Brain microvascular endothelial cell (primary cell): ENCODE measurements at regions not wholly inside any gene's neighbourhood (a gene's known extent, or its start where the extent isn't known, plus 50 kb on each side); places are given as distances from the start of the nearest gene placed in this dataset.

Experiments used
- DNase-seq: peaks from one replicate; pipeline ENCODE4 v3.0.0-alpha.2; 2020
- H3K27ac ChIP-seq: fragments of 250-450 bp; sonication (Bioruptor Pico); 2 replicates; pipeline ENCODE4 v1.5.1; 2020; ENCODE audit warnings: mild to moderate bottlenecking, moderate library complexity
- H3K27me3 ChIP-seq: fragments of 250-450 bp; sonication (Bioruptor Pico); replicated peaks from 2 replicates; pipeline ENCODE4 v1.5.1; 2020; ENCODE audit warnings: mild to moderate bottlenecking
- H3K36me3 ChIP-seq: fragments of 250-450 bp; sonication (Bioruptor Pico); replicated peaks from 2 replicates; pipeline ENCODE4 v1.5.1; 2020; ENCODE audit warnings: mild to moderate bottlenecking
- H3K4me3 ChIP-seq: 2 replicates; pipeline ENCODE4 v1.5.1; 2011; ENCODE audit warnings: low read depth, mild to moderate bottlenecking, control low read depth, low read length, moderate library complexity
- in situ Hi-C: cut with HindIII; loops from 2 replicates; pipeline ENCODE4 v1.10.0; 2017; ENCODE audit warnings: low sequenced_read_pairs, low pct_ligation_motif_present
- TF ChIP-seq, protein P1 (sequence below): IDR thresholded peaks from 2 replicates; pipeline ENCODE4 v1.5.1; 2011; ENCODE audit warnings: low read depth, mild to moderate bottlenecking, moderate library complexity, low read length, control low read depth, inconsistent platforms; ENCODE audit errors: missing control alignments

DNA sequence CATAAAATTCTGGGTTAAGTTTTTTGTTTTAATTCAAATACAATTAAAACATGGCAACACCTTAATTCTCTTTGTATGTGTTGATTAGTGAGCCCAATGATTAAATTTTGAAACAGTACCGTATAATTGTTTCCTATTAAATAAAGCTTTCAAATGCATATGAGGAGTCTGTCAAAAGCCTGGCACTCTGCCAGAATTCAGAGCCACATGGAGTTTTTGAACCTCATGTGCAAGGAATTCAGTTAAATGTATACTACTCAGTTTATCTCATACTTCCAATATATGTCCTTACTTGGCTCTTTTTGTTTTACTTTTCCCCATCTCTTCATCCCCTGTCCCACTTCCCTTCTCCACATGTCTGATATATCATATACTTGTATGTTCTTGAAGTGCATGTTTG is 165.6 kb upstream of the FAM3C start:
- no peaks in the 10 kb centered on the region for H3K36me3 ChIP-seq
- no peak overlapping the region for H3K4me3 ChIP-seq
- no peaks in the 10 kb centered on the region for H3K27me3 ChIP-seq
- no peak overlapping the region for H3K27ac ChIP-seq
- TF ChIP-seq, protein P1, sequence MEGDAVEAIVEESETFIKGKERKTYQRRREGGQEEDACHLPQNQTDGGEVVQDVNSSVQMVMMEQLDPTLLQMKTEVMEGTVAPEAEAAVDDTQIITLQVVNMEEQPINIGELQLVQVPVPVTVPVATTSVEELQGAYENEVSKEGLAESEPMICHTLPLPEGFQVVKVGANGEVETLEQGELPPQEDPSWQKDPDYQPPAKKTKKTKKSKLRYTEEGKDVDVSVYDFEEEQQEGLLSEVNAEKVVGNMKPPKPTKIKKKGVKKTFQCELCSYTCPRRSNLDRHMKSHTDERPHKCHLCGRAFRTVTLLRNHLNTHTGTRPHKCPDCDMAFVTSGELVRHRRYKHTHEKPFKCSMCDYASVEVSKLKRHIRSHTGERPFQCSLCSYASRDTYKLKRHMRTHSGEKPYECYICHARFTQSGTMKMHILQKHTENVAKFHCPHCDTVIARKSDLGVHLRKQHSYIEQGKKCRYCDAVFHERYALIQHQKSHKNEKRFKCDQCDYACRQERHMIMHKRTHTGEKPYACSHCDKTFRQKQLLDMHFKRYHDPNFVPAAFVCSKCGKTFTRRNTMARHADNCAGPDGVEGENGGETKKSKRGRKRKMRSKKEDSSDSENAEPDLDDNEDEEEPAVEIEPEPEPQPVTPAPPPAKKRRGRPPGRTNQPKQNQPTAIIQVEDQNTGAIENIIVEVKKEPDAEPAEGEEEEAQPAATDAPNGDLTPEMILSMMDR: no peak
- DNase-seq: no peak
- in situ Hi-C loops: no loop called here

DNA sequence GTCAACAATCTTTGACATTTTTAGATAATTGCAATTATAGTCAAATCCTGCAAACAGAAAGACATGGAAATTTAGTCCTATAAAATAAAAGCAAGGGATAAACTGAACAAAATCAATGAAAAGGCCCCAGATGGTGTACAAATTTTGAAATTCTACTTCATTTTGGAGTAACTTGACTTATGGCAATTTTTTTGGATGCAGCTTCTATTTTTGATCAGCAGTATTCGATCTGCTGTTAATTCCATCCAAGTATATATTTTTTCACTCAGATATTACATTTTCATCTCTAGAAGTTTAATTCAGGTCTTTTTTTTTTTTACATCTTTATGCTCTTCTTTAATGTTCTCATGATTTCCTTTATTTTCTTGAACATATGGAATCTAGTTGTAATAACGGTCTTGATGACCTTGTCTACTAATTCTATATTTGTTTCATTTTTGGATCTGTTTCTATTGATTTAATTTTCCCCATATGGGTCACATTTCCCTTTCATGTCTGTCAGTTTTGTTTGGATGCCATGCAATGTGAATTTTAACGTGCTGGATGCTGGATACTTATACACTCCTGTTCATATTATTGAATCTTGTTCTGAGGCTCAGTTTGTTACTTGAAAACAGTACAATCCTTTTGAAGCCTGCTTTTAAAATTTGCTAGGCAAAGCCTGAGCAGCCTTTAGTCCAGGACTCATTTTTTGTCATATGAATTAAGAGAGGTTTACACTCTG is 164.3 kb upstream of the FAM3C start:
- Histone ChIP-seq H3K4me3 (no peak overlapping the region), H3K27me3 (no peaks in the 10 kb centered on the region), H3K36me3 (no peaks in the 10 kb centered on the region), H3K27ac (no peak overlapping the region)
- TF ChIP-seq, protein P1: no peak
- in situ Hi-C loops: no loop called here
- DNase-seq: no peak

DNA sequence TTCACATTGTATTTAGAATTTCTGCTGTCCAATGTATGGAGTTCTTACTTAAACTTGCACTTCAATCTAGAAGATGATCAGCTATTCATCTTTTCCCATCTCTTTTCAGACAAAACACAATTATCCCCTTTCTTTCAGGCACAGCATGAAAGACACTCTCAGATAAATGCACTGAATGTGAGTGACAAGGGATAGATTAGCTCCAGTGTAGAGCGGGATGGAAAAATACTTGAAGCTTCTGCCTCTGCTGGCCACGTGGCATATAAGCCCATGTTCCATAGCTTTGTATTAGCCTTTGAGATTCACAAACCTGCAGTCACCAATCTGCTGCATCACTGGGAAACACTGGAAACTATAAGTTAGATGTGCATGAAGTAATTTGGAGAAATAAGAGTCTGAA is 162.2 kb upstream of the FAM3C start:
- Histone ChIP-seq H3K4me3 (no peak overlapping the region), H3K27me3 (no peaks in the 10 kb centered on the region), H3K27ac (no peak overlapping the region), H3K36me3 (no peaks in the 10 kb centered on the region)
- in situ Hi-C loops: no loop called here
- TF ChIP-seq, protein P1: no peak
- no peak for DNase-seq

- H3K27me3 ChIP-seq: no peaks in the 10 kb centered on the region
- H3K36me3 ChIP-seq: no peaks in the 10 kb centered on the region
- no peak overlapping the region for H3K4me3 ChIP-seq
- peak; percentile 41 for DNase-seq
- H3K27ac ChIP-seq: no peak overlapping the region
- TF ChIP-seq, protein P1: no peak
- in situ Hi-C loops: no loop called here
Measured at GRCh38 chr7:121557034-121557892, 161.2 kb upstream of the FAM3C start.

DNA sequence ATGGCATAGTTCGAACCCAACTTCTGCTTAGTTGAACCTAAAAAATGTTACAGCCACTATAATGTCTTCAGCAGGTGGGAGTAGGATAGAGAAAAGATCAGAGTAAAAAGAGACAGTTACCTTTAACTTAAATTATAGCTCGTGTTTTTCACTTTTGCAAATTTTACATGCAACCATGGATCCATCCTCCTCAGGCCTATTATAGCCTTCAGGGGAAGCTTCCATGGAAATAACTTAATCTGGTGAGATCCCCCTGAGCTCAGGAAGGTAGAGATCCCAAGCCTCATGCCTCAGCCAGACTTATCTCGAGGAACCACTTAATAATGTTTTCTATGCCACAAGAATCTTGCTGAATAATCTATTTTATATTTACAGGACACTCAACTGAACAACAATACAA is 159.4 kb upstream of the FAM3C start:
- no peak overlapping the region for H3K27ac ChIP-seq
- DNase-seq: no peak
- H3K4me3 ChIP-seq: no peak overlapping the region
- no peaks in the 10 kb centered on the region for H3K36me3 ChIP-seq
- H3K27me3 ChIP-seq: no peaks in the 10 kb centered on the region
- TF ChIP-seq, protein P1: no peak
- in situ Hi-C loops: no loop called here
